SK-N-SH (cell line): ENCODE measurements at regions not wholly inside any gene's neighbourhood (a gene's known extent, or its start where the extent isn't known, plus 50 kb on each side); places are given as distances from the start of the nearest gene placed in this dataset.

Experiments used
- CTCF ChIA-PET: fragments of 300-600, 350-600 bp; formaldehyde crosslinking; extraction: SDS; loops from one replicate; lab custom pipeline; 2021; lab: Yijun Ruan, JAX
- POLR2A ChIA-PET: fragments of 350-600 bp; sonication (Branson Sonifier 250); formaldehyde crosslinking; extraction: SDS; loops from one replicate; lab custom pipeline; 2020; ENCODE audit warnings: antibody characterized with exemption, inconsistent platforms; lab: Yijun Ruan, JAX
- DNase-seq: peaks from one replicate; pipeline ENCODE4 v3.0.0; 2012
- H2AFZ ChIP-seq: fragments of 200-600 bp; sonication (generic); 2 replicates; pipeline ENCODE4 v1.8.1; 2016; ENCODE audit warnings: antibody characterized with exemption, mild to moderate bottlenecking, low read depth
- H3F3A ChIP-seq: fragments of 200-600 bp; sonication (generic); replicated peaks from 2 replicates; pipeline ENCODE3; 2016; ENCODE audit warnings: antibody characterized with exemption, mild to moderate bottlenecking; ENCODE audit not compliant: insufficient read depth
- H3K27ac ChIP-seq, 2 experiments: fragments of 200-500 bp in 1 of 2; fragments of 200-600 bp in 1 of 2; sonication (Bioruptor generic) in 1 of 2; sonication (generic), shearing (Covaris generic) in 1 of 2; 2 replicates each; pipeline versions ENCODE4 v1.5.1 to v1.6.1; 2014 to 2016; ENCODE audit warnings: low read depth in 2 of 2, inconsistent platforms in 1 of 2, low read length in 1 of 2, mild to moderate bottlenecking in 1 of 2, mixed read lengths in 1 of 2
- H3K27me3 ChIP-seq: fragments of 200-600 bp; sonication (generic), shearing (Covaris generic); 2 replicates; pipeline ENCODE4 v1.6.1; 2016; ENCODE audit warnings: mixed run types; ENCODE audit not compliant: insufficient read depth
- H3K36me3 ChIP-seq, 2 experiments: fragments of 200-500 bp in 1 of 2; fragments of 200-600 bp in 1 of 2; sonication (Bioruptor generic) in 1 of 2; sonication (generic) in 1 of 2; replicated peaks in 1 of 2; 2 replicates each; pipeline versions ENCODE3 to v1.5.1; 2014 to 2016; ENCODE audit warnings: low read length in 1 of 2, mild to moderate bottlenecking in 1 of 2; ENCODE audit not compliant: insufficient read depth in 2 of 2, control insufficient read depth in 1 of 2
- H3K4me1 ChIP-seq, 2 experiments: fragments of 200-500 bp in 1 of 2; fragments of 200-600 bp in 1 of 2; sonication (Bioruptor generic) in 1 of 2; sonication (generic), shearing (Covaris generic) in 1 of 2; 2 replicates each; pipeline versions ENCODE4 v1.5.1 to v1.6.1; 2014 to 2016; ENCODE audit warnings: low read depth in 1 of 2, low read length in 1 of 2, mixed run types in 1 of 2; ENCODE audit not compliant: insufficient read depth in 2 of 2, control insufficient read depth in 1 of 2
- H3K4me2 ChIP-seq: fragments of 200-600 bp; sonication (generic), shearing (Covaris generic); 2 replicates; pipeline ENCODE4 v1.6.1; 2017; ENCODE audit warnings: mixed run types
- H3K4me3 ChIP-seq, 2 experiments: fragments of 200-500 bp in 1 of 2; fragments of 200-600 bp in 1 of 2; sonication (Bioruptor generic) in 1 of 2; sonication (generic), shearing (Covaris generic) in 1 of 2; 2 replicates each; pipeline versions ENCODE4 v1.5.1 to v1.8.1; 2014 to 2016; ENCODE audit warnings: low read depth in 2 of 2, inconsistent platforms in 1 of 2, low read length in 1 of 2, mild to moderate bottlenecking in 1 of 2, mixed read lengths in 1 of 2, moderate library complexity in 1 of 2
- H3K79me2 ChIP-seq: fragments of 200-600 bp; sonication (generic); 2 replicates; pipeline ENCODE4 v1.8.1; 2017; ENCODE audit warnings: mild to moderate bottlenecking; ENCODE audit not compliant: insufficient read depth
- H3K9ac ChIP-seq: fragments of 200-600 bp; sonication (generic); 2 replicates; pipeline ENCODE4 v1.6.1; 2017; ENCODE audit warnings: mixed run types
- H3K9me2 ChIP-seq: fragments of 200-600 bp; sonication (generic); 2 replicates; pipeline ENCODE4 v1.6.1; 2017; ENCODE audit warnings: mixed run types
- H3K9me3 ChIP-seq: fragments of 200-600 bp; sonication (generic); 2 replicates; pipeline ENCODE4 v1.6.1; 2017; ENCODE audit warnings: mixed run types, mild to moderate bottlenecking, moderate library complexity
- H4K20me1 ChIP-seq: fragments of 200-600 bp; sonication (generic); 2 replicates; pipeline ENCODE4 v1.6.1; 2017; ENCODE audit warnings: mild to moderate bottlenecking, mixed run types; ENCODE audit not compliant: insufficient read depth
- CHD2 ChIP-seq: fragments of 150-350 bp; IDR thresholded peaks from 2 replicates; pipeline ENCODE4 v1.6.1; 2018; ENCODE audit warnings: low read length; ENCODE audit not compliant: partially characterized antibody
- ELF1 ChIP-seq: IDR thresholded peaks from 2 replicates; pipeline ENCODE4 v1.4.0; 2012
- EP300 ChIP-seq, 2 experiments: IDR thresholded peaks; 2 replicates each; pipeline versions ENCODE4 v1.4.0 to v1.6.1; 2012; ENCODE audit warnings: borderline replicate concordance in 1 of 2, low read depth in 1 of 2, low read length in 1 of 2
- JUND ChIP-seq: IDR thresholded peaks from 2 replicates; pipeline ENCODE4 v1.4.0; 2012
- MXI1 ChIP-seq: IDR thresholded peaks from 2 replicates; pipeline ENCODE4 v1.6.1; 2012; ENCODE audit warnings: mild to moderate bottlenecking, low read depth, low read length, improper control_type of control experiment
- NRF1 ChIP-seq: IDR thresholded peaks from 2 replicates; pipeline ENCODE4 v1.6.1; 2012; ENCODE audit warnings: low read depth, mild to moderate bottlenecking, low read length
- RAD21 ChIP-seq: IDR thresholded peaks from 2 replicates; pipeline ENCODE4 v1.6.1; 2012; ENCODE audit warnings: mild to moderate bottlenecking, low read length
- RCOR1 ChIP-seq: fragments of 150-350 bp; IDR thresholded peaks from 2 replicates; pipeline ENCODE4 v1.6.1; 2017; ENCODE audit warnings: antibody characterized with exemption, low read length
- RFX5 ChIP-seq: IDR thresholded peaks from 2 replicates; pipeline ENCODE4 v1.6.1; 2012; ENCODE audit warnings: mild to moderate bottlenecking, improper control_type of control experiment, low read length
- SMC3 ChIP-seq: IDR thresholded peaks from 2 replicates; pipeline ENCODE4 v1.6.1; 2012; ENCODE audit warnings: low read depth, low read length, improper control_type of control experiment
- TAF1 ChIP-seq: IDR thresholded peaks from 2 replicates; pipeline ENCODE4 v1.6.1; 2012; ENCODE audit warnings: low read depth, mild to moderate bottlenecking, low read length, moderate library complexity, borderline replicate concordance
- YY1 ChIP-seq: IDR thresholded peaks from 2 replicates; pipeline ENCODE4 v1.4.0; 2012; ENCODE audit warnings: low read depth, mild to moderate bottlenecking
- WGBS: methylation state at CpG from one replicate; pipeline ENCODE4 v1.1.6; 2017; ENCODE audit warnings: low lambda C conversion rate; 5-methylcytosine and 5-hydroxymethylcytosine counted together
- TF ChIP-seq, protein P1 (sequence below): IDR thresholded peaks from 2 replicates; pipeline ENCODE4 v1.4.0; 2012; ENCODE audit warnings: low read depth, borderline replicate concordance
- TF ChIP-seq, protein P2 (sequence below): IDR thresholded peaks from 2 replicates; pipeline ENCODE4 v1.4.0; 2012; ENCODE audit warnings: low read depth, borderline replicate concordance
- TF ChIP-seq, protein P3 (sequence below): IDR thresholded peaks from 2 replicates; pipeline ENCODE4 v1.6.1; 2012; ENCODE audit warnings: mild to moderate bottlenecking, low read depth, low read length, moderate library complexity

DNA sequence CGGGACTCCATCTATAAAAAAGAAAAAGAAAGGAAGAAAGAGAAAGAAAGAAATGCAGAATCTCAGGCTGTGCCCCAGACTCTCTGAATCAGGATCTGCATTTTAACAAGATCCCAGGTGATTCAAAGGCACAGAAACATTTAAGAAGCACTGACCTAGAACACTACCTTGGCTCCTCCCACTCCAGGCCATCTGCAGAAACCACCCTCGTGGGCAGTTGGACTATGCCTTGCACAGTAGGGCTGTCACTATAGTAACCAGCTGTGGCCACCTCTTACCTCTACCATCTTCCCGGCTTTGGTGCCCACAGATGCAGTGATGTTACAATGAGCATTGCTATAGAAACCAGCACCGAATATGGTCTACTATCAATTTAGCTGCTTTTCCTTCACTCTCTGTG is 110.9 kb upstream of the PWP1 start:
- CTCF ChIA-PET: interaction anchor here (1.0 to 1.7 kb wide), 4 partner anchors 8 to 33 kb away, joined by 3 to 7 read pairs (median 4); no protein-coding TSS in a partner anchor
- peaks cover 5% of the 10 kb centered on the region for H3F3A ChIP-seq
- no peaks in the 10 kb centered on the region for H3K79me2 ChIP-seq
- no peaks in the 10 kb centered on the region for H3K9me2 ChIP-seq
- H3K36me3 ChIP-seq: no peaks in the 10 kb centered on the region
- TF ChIP-seq SMC3: no peak
- no peak for TF ChIP-seq NRF1
- TF ChIP-seq, protein P1, sequence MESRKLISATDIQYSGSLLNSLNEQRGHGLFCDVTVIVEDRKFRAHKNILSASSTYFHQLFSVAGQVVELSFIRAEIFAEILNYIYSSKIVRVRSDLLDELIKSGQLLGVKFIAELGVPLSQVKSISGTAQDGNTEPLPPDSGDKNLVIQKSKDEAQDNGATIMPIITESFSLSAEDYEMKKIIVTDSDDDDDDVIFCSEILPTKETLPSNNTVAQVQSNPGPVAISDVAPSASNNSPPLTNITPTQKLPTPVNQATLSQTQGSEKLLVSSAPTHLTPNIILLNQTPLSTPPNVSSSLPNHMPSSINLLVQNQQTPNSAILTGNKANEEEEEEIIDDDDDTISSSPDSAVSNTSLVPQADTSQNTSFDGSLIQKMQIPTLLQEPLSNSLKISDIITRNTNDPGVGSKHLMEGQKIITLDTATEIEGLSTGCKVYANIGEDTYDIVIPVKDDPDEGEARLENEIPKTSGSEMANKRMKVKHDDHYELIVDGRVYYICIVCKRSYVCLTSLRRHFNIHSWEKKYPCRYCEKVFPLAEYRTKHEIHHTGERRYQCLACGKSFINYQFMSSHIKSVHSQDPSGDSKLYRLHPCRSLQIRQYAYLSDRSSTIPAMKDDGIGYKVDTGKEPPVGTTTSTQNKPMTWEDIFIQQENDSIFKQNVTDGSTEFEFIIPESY: no peak
- TF ChIP-seq RFX5: no peak
- no peak for TF ChIP-seq CHD2
- TF ChIP-seq JUND: no peak
- no peak for TF ChIP-seq ELF1
- no peak for TF ChIP-seq RAD21
- TF ChIP-seq RCOR1: no peak
- TF ChIP-seq YY1: no peak
- no peak for TF ChIP-seq TAF1
- TF ChIP-seq, protein P2, sequence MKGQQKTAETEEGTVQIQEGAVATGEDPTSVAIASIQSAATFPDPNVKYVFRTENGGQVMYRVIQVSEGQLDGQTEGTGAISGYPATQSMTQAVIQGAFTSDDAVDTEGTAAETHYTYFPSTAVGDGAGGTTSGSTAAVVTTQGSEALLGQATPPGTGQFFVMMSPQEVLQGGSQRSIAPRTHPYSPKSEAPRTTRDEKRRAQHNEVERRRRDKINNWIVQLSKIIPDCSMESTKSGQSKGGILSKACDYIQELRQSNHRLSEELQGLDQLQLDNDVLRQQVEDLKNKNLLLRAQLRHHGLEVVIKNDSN: no peak
- TF ChIP-seq, all 33 proteins: peak for 0
- H3K4me3 ChIP-seq: no peak overlapping the region
- H3K9me3 ChIP-seq: no peaks in the 10 kb centered on the region
- 71% methylated on average over 4 of the region's 4 CpGs for whole genome bisulfite sequencing
- no peak overlapping the region for H3K4me2 ChIP-seq
- POLR2A ChIA-PET: no interaction called here
- H3K27ac ChIP-seq: no peak overlapping the region
- H4K20me1 ChIP-seq: no peaks in the 10 kb centered on the region
- no peak for DNase-seq
- H3K4me1 ChIP-seq: peaks cover 3 to 7% of the 10 kb centered on the region in 2 experiments; a peak in 1 of 4 replicates
- H3K27me3 ChIP-seq: no peaks in the 10 kb centered on the region
- H3K9ac ChIP-seq: no peak overlapping the region
- H2AFZ ChIP-seq: no peak overlapping the region

DNA sequence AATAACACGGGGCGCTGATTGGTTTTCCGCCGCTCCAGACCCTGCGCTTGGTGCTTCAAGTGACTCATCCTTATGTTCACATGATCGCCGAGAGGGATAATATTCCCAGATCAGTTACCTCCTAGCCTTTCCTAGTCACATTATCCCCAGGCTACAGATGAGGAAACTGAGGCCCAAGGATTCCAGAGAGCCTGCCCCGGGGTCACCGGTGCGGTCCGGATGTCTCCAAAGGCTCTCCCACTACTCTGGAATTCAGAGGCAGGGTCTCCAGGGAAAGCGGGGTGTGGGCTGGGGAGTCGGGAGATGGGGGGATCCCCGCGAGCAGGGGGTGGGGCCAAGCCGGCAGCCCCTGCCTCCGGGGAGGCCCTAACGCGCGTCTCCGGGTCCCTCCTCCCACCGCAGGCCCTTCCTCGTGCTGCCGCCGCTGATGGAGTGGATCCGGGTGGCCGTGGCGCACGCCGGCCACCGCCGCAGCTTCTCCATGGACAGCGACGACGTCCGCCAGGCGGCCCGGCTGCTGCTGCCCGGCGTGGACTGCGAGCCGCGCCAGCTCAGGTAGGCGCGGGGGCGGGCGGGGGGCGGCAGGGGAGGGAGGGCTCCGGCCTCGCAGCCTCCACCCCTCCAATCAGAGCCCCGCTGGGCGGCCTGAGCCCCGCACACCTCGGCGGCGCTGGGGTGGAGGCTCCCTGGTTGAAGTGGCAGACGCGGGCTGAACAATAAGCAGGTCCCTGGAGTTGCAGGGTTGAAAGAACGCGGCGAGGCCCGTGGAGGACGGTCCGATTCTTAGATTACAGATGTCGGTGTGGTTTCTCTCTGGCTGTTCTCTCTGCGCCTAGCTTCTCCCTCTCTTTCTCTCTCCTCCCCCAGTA is 104.6 kb upstream of the PWP1 start:
- peaks cover 0 to 7% of the 10 kb centered on the region in 2 experiments; a peak in 1 of 4 replicates for H3K4me1 ChIP-seq
- peaks cover 5% of the 10 kb centered on the region for H3F3A ChIP-seq
- no peak overlapping the region; the same call in 1 of the 2 replicates for H2AFZ ChIP-seq
- no peaks in the 10 kb centered on the region for H3K9me3 ChIP-seq
- no peak overlapping the region for H3K4me2 ChIP-seq
- 64% methylated on average over 21 of the region's 66 CpGs for WGBS
- no peak overlapping the region for H3K4me3 ChIP-seq
- H3K36me3 ChIP-seq: no peaks in the 10 kb centered on the region
- no peaks in the 10 kb centered on the region for H4K20me1 ChIP-seq
- CTCF ChIA-PET: no interaction called here
- TF ChIP-seq JUND (no peak), EP300 (IDR thresholded peaks at IDR 0.05; ENCODE audit: borderline replicate concordance in 1 of 2, low read depth in 1 of 2, low read length in 1 of 2) (no peak), ELF1 (no peak), RCOR1 (no peak), MXI1 (no peak)
- TF ChIP-seq, protein P3, sequence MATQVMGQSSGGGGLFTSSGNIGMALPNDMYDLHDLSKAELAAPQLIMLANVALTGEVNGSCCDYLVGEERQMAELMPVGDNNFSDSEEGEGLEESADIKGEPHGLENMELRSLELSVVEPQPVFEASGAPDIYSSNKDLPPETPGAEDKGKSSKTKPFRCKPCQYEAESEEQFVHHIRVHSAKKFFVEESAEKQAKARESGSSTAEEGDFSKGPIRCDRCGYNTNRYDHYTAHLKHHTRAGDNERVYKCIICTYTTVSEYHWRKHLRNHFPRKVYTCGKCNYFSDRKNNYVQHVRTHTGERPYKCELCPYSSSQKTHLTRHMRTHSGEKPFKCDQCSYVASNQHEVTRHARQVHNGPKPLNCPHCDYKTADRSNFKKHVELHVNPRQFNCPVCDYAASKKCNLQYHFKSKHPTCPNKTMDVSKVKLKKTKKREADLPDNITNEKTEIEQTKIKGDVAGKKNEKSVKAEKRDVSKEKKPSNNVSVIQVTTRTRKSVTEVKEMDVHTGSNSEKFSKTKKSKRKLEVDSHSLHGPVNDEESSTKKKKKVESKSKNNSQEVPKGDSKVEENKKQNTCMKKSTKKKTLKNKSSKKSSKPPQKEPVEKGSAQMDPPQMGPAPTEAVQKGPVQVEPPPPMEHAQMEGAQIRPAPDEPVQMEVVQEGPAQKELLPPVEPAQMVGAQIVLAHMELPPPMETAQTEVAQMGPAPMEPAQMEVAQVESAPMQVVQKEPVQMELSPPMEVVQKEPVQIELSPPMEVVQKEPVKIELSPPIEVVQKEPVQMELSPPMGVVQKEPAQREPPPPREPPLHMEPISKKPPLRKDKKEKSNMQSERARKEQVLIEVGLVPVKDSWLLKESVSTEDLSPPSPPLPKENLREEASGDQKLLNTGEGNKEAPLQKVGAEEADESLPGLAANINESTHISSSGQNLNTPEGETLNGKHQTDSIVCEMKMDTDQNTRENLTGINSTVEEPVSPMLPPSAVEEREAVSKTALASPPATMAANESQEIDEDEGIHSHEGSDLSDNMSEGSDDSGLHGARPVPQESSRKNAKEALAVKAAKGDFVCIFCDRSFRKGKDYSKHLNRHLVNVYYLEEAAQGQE: no peak
- TF ChIP-seq, protein P1: no peak
- POLR2A ChIA-PET: no interaction called here
- H3K27me3 ChIP-seq: no peaks in the 10 kb centered on the region
- no peak overlapping the region for H3K9ac ChIP-seq
- H3K27ac ChIP-seq: no peak overlapping the region
- no peaks in the 10 kb centered on the region for H3K9me2 ChIP-seq
- peak; percentile 67 for DNase-seq
- no peaks in the 10 kb centered on the region for H3K79me2 ChIP-seq
